Mesendoderm (in vitro differentiated cells): ENCODE measurements at regions not wholly inside any gene's neighbourhood (a gene's known extent, or its start where the extent isn't known, plus 50 kb on each side); places are given as distances from the start of the nearest gene placed in this dataset.

Experiments used
- DNase-seq: peaks from one replicate; pipeline ENCODE4 v3.0.0; 2013
- H2AK5ac ChIP-seq: 2 replicates; pipeline ENCODE4 v1.6.1; 2013; ENCODE audit warnings: low read length, inconsistent platforms
- H2BK120ac ChIP-seq: 2 replicates; pipeline ENCODE4 v1.6.1; 2013; ENCODE audit warnings: low read depth, mild to moderate bottlenecking, low read length, moderate library complexity, mixed read lengths
- H2BK15ac ChIP-seq: replicated peaks from 2 replicates; pipeline ENCODE4 v1.6.1; 2013; ENCODE audit warnings: low read depth, mild to moderate bottlenecking, moderate library complexity
- H2BK5ac ChIP-seq: 2 replicates; pipeline ENCODE4 v1.6.1; 2013; ENCODE audit warnings: low read length, inconsistent platforms
- H3K18ac ChIP-seq: 2 replicates; pipeline ENCODE4 v1.6.1; 2013; ENCODE audit warnings: mild to moderate bottlenecking, low read length, mixed read lengths
- H3K23ac ChIP-seq: one replicate; pipeline ENCODE4 v1.6.1; 2013; ENCODE audit warnings: low read length
- H3K27ac ChIP-seq: 2 replicates; pipeline ENCODE4 v1.5.1; 2013; ENCODE audit warnings: low read depth, mild to moderate bottlenecking, inconsistent platforms, low read length, moderate library complexity
- H3K27me3 ChIP-seq: 2 replicates; pipeline ENCODE4 v1.6.1; 2013; ENCODE audit warnings: low read length, control low read depth, mild to moderate bottlenecking, inconsistent platforms; ENCODE audit not compliant: insufficient read depth, poor library complexity
- H3K36me3 ChIP-seq: 2 replicates; pipeline ENCODE4 v1.6.1; 2013; ENCODE audit warnings: low read length, inconsistent platforms; ENCODE audit not compliant: control insufficient read depth, insufficient read depth
- H3K4ac ChIP-seq: one replicate; pipeline ENCODE4 v1.6.1; 2013; ENCODE audit warnings: low read depth, mild to moderate bottlenecking, low read length, moderate library complexity
- H3K4me1 ChIP-seq: 2 replicates; pipeline ENCODE4 v1.6.1; 2013; ENCODE audit warnings: low read depth, low read length, inconsistent platforms; ENCODE audit not compliant: control insufficient read depth
- H3K4me2 ChIP-seq: 2 replicates; pipeline ENCODE4 v1.6.1; 2013; ENCODE audit warnings: low read length
- H3K4me3 ChIP-seq: 2 replicates; pipeline ENCODE4 v1.5.1; 2013; ENCODE audit warnings: mild to moderate bottlenecking, low read length
- H3K56ac ChIP-seq: one replicate; pipeline ENCODE4 v1.6.1; 2013; ENCODE audit warnings: low read length
- H3K79me1 ChIP-seq: 2 replicates; pipeline ENCODE4 v1.6.1; 2013; ENCODE audit warnings: low read length, inconsistent platforms
- H3K79me2 ChIP-seq: 2 replicates; pipeline ENCODE4 v1.6.1; 2013; ENCODE audit warnings: mild to moderate bottlenecking, low read length; ENCODE audit not compliant: control insufficient read depth, insufficient read depth
- H3K9ac ChIP-seq: 2 replicates; pipeline ENCODE4 v1.6.1; 2013; ENCODE audit warnings: low read length, inconsistent platforms
- H4K5ac ChIP-seq: one replicate; pipeline ENCODE4 v1.6.1; 2013; ENCODE audit warnings: low read length
- H4K8ac ChIP-seq: one replicate; pipeline ENCODE4 v1.6.1; 2013; ENCODE audit warnings: low read depth, mild to moderate bottlenecking, control low read depth, low read length, moderate library complexity
- WGBS: extraction: QIAGEN DNeasy Blood & Tissue Kit; methylation state at CpG from one replicate; pipeline ENCODE4 v1.1.7; 2013; ENCODE audit warnings: low lambda C conversion rate, missing lambda C conversion rate; ENCODE audit not compliant: insufficient coverage; ENCODE audit errors: extremely low coverage; 5-methylcytosine and 5-hydroxymethylcytosine counted together

GRCh38 chr17:79141578-79142355 is 67.1 kb downstream of the ENGASE start:
- no peaks in the 10 kb centered on the region for H3K27me3 ChIP-seq
- no CpG with 5 or more reads among the region's 24 CpGs for WGBS

GRCh38 chr17:79138826-79139225 is 64.2 kb downstream of the ENGASE start:
- H3K4ac ChIP-seq = no peak overlapping the region
- no peak overlapping the region for H4K8ac ChIP-seq
- H3K79me2 ChIP-seq = no peaks in the 10 kb centered on the region
- H3K27ac ChIP-seq = no peak overlapping the region
- WGBS = no CpG with 5 or more reads among the region's 12 CpGs
- H2BK15ac ChIP-seq = no peak overlapping the region
- H3K27me3 ChIP-seq = no peaks in the 10 kb centered on the region
- no peak for DNase-seq
- no peak overlapping the region for H2BK120ac ChIP-seq
- H3K23ac ChIP-seq = no peak overlapping the region
- no peak overlapping the region for H3K4me2 ChIP-seq
- no peaks in the 10 kb centered on the region for H3K4me1 ChIP-seq
- H2AK5ac ChIP-seq = no peak overlapping the region
- H3K4me3 ChIP-seq = no peak overlapping the region
- H4K5ac ChIP-seq = no peak overlapping the region
- no peak overlapping the region for H3K56ac ChIP-seq
- H3K36me3 ChIP-seq = no peaks in the 10 kb centered on the region
- H3K9ac ChIP-seq = no peak overlapping the region
- H3K18ac ChIP-seq = no peak overlapping the region
- no peak overlapping the region for H2BK5ac ChIP-seq
- no peaks in the 10 kb centered on the region for H3K79me1 ChIP-seq

More at GRCh38 chr17:79141578-79142355, 67.1 kb downstream of the ENGASE start:
- no peak overlapping the region for H4K8ac ChIP-seq
- H2BK5ac ChIP-seq = no peak overlapping the region
- no peak overlapping the region for H2BK15ac ChIP-seq
- H2AK5ac ChIP-seq = no peak overlapping the region
- no peak for DNase-seq
- H3K4me1 ChIP-seq = no peaks in the 10 kb centered on the region
- H3K79me1 ChIP-seq = no peaks in the 10 kb centered on the region
- no peak overlapping the region for H3K56ac ChIP-seq
- no peak overlapping the region for H4K5ac ChIP-seq
- H2BK120ac ChIP-seq = no peak overlapping the region
- H3K79me2 ChIP-seq = no peaks in the 10 kb centered on the region
- H3K4me2 ChIP-seq = no peak overlapping the region
- H3K36me3 ChIP-seq = no peaks in the 10 kb centered on the region
- no peak overlapping the region for H3K23ac ChIP-seq
- no peak overlapping the region for H3K4ac ChIP-seq
- no peak overlapping the region for H3K27ac ChIP-seq
- no peak overlapping the region for H3K18ac ChIP-seq
- H3K9ac ChIP-seq = no peak overlapping the region
- no peak overlapping the region for H3K4me3 ChIP-seq

GRCh38 chr17:79137789-79138165 is 63.2 kb downstream of the ENGASE start:
- Histone ChIP-seq H3K56ac (no peak overlapping the region), H3K4me1 (no peaks in the 10 kb centered on the region), H3K4me2 (no peak overlapping the region), H2BK5ac (no peak overlapping the region), H3K27ac (no peak overlapping the region), H3K79me2 (no peaks in the 10 kb centered on the region), H2AK5ac (no peak overlapping the region), H3K18ac (no peak overlapping the region), H3K36me3 (no peaks in the 10 kb centered on the region), H3K9ac (no peak overlapping the region), H3K79me1 (no peaks in the 10 kb centered on the region), H4K8ac (no peak overlapping the region), H3K4me3 (no peak overlapping the region), H2BK15ac (no peak overlapping the region), H3K4ac (no peak overlapping the region), H4K5ac (no peak overlapping the region), H3K23ac (no peak overlapping the region), H2BK120ac (no peak overlapping the region), H3K27me3 (no peaks in the 10 kb centered on the region)
- WGBS = no CpG with 5 or more reads among the region's 22 CpGs
- no peak for DNase-seq

- Histone ChIP-seq H3K4me2 (no peak overlapping the region), H3K9ac (no peak overlapping the region), H3K79me1 (no peaks in the 10 kb centered on the region), H4K8ac (no peak overlapping the region), H3K56ac (no peak overlapping the region), H2AK5ac (no peak overlapping the region), H3K79me2 (no peaks in the 10 kb centered on the region), H3K27ac (no peak overlapping the region), H3K23ac (no peak overlapping the region), H3K18ac (no peak overlapping the region), H3K4me1 (no peaks in the 10 kb centered on the region), H3K4ac (no peak overlapping the region), H2BK15ac (no peak overlapping the region), H4K5ac (no peak overlapping the region), H2BK5ac (no peak overlapping the region), H2BK120ac (no peak overlapping the region), H3K4me3 (no peak overlapping the region), H3K27me3 (no peaks in the 10 kb centered on the region), H3K36me3 (no peaks in the 10 kb centered on the region)
- no CpG with 5 or more reads among the region's 26 CpGs for WGBS
- DNase-seq = no peak
Observed at GRCh38 chr17:79137015-79137788, 62.6 kb downstream of the ENGASE start.

GRCh38 chr17:79136596-79136995 is 62.0 kb downstream of the ENGASE start:
- Histone ChIP-seq H3K4me1 (no peaks in the 10 kb centered on the region), H3K79me2 (no peaks in the 10 kb centered on the region), H3K56ac (no peak overlapping the region), H3K27me3 (no peaks in the 10 kb centered on the region), H2BK15ac (no peak overlapping the region), H3K36me3 (no peaks in the 10 kb centered on the region), H3K4ac (no peak overlapping the region), H2BK120ac (no peak overlapping the region), H4K8ac (no peak overlapping the region), H3K23ac (no peak overlapping the region), H3K79me1 (no peaks in the 10 kb centered on the region), H2BK5ac (no peak overlapping the region), H3K9ac (no peak overlapping the region), H3K4me2 (no peak overlapping the region), H3K27ac (no peak overlapping the region), H4K5ac (no peak overlapping the region), H2AK5ac (no peak overlapping the region), H3K18ac (no peak overlapping the region), H3K4me3 (no peak overlapping the region)
- DNase-seq = no peak
- WGBS = no CpG with 5 or more reads among the region's 10 CpGs
